Right lobe of liver (tissue), 4 donors: ENCODE measurements at regions not wholly inside any gene's neighbourhood (a gene's known extent, or its start where the extent isn't known, plus 50 kb on each side); places are given as distances from the start of the nearest gene placed in this dataset.

ENCODE experiments used
- POLR2A ChIP-seq: fragments of 450-650 bp; IDR thresholded peaks from one replicate; pipeline ENCODE4 v1.6.1; 2017; ENCODE audit warnings: antibody characterized with exemption, mild to moderate bottlenecking
- TF ChIP-seq, protein P1 (sequence below), 4 donors: fragments of 200-600 bp in 3 of 4; fragments of 450-650 bp in 1 of 4; IDR thresholded peaks; one replicate each; pipeline versions ENCODE4 v1.5.1 to v1.8.0; 2016 to 2022; ENCODE audit warnings: antibody characterized with exemption in 4 of 4, mild to moderate bottlenecking in 2 of 4
- donor health status: DM: no; HTN: no; CAD: no.
- donor health status: DM: no; HTN: no; CAD: no.
- donor health status: DM: no; HTN: yes; CAD: no.

DNA sequence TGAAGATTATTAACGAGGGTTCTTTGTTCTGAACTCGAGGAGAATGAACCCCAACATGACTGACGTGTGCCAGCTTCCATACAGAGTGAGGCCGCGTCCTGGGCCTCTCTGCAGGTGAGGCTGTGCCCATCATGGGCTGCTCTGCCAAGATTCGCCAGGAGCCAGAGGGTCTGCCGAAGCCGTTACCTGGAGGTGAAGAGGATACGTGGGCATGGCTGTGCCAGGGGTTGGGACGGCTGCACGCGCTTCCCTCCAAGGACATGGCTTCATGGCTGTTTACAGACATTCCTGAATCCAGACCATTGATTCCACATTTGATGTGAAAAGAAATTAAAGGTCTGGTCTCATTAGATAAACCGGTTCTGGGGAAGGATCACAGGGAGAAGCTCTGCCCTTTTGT lies 211.4 kb upstream of the SALL3 start:
- TF ChIP-seq, protein P1, sequence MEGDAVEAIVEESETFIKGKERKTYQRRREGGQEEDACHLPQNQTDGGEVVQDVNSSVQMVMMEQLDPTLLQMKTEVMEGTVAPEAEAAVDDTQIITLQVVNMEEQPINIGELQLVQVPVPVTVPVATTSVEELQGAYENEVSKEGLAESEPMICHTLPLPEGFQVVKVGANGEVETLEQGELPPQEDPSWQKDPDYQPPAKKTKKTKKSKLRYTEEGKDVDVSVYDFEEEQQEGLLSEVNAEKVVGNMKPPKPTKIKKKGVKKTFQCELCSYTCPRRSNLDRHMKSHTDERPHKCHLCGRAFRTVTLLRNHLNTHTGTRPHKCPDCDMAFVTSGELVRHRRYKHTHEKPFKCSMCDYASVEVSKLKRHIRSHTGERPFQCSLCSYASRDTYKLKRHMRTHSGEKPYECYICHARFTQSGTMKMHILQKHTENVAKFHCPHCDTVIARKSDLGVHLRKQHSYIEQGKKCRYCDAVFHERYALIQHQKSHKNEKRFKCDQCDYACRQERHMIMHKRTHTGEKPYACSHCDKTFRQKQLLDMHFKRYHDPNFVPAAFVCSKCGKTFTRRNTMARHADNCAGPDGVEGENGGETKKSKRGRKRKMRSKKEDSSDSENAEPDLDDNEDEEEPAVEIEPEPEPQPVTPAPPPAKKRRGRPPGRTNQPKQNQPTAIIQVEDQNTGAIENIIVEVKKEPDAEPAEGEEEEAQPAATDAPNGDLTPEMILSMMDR (IDR thresholded peaks at IDR 0.05) = no peak
- no peak for TF ChIP-seq POLR2A
